OCI-LY7 (cell line): ENCODE measurements at regions not wholly inside any gene's neighbourhood (a gene's known extent, or its start where the extent isn't known, plus 50 kb on each side); places are given as distances from the start of the nearest gene placed in this dataset.

Experiments
- BruUV-seq: library from RNA; stranded (reverse); fragments of 400-500 nt; replicated peaks from 2 replicates; lab custom pipeline; 2021; lab: Mats Ljungman, UMichigan
- CTCF ChIA-PET: fragments of 300-600 bp; sonication (Branson Sonifier 250); formaldehyde crosslinking; loops from one replicate; lab custom pipeline; 2022; ENCODE audit warnings: antibody characterized with exemption; ENCODE audit not compliant: unreplicated experiment; lab: Charles Lee
- POLR2A ChIA-PET: fragments of 300-600 bp; sonication (Branson Sonifier 250); formaldehyde crosslinking; loops from one replicate; lab custom pipeline; 2022; ENCODE audit warnings: antibody characterized with exemption; lab: Charles Lee
- DNase-seq: peaks from one replicate; pipeline ENCODE4 v3.0.0-alpha.2; 2015; ENCODE audit warnings: low spot score
- H2AFZ ChIP-seq: fragments of 200-600 bp; sonication (generic), shearing (Covaris generic); 2 replicates; pipeline ENCODE4 v1.6.1; 2014; ENCODE audit warnings: mild to moderate bottlenecking, antibody characterized with exemption, low read length, moderate library complexity
- H3K27ac ChIP-seq: fragments of 200-600 bp; sonication (generic); 2 replicates; pipeline ENCODE4 v1.5.1; 2014; ENCODE audit warnings: mixed run types, low read depth, mild to moderate bottlenecking, moderate library complexity, low read length, inconsistent platforms; ENCODE audit not compliant: poor library complexity, severe bottlenecking
- H3K36me3 ChIP-seq: fragments of 200-600 bp; sonication (generic); 2 replicates; pipeline ENCODE4 v1.6.1; 2014; ENCODE audit warnings: mild to moderate bottlenecking, antibody characterized with exemption, low read length, moderate library complexity, mixed read lengths; ENCODE audit not compliant: insufficient read depth
- H3K4me1 ChIP-seq: fragments of 200-600 bp; sonication (generic); 2 replicates; pipeline ENCODE4 v1.5.1; 2014; ENCODE audit warnings: mild to moderate bottlenecking, low read length; ENCODE audit not compliant: insufficient read depth, poor library complexity, severe bottlenecking
- H3K4me2 ChIP-seq: fragments of 200-600 bp; sonication (generic); 2 replicates; pipeline ENCODE4 v1.6.1; 2014; ENCODE audit warnings: mild to moderate bottlenecking, low read length
- H3K4me3 ChIP-seq: fragments of 200-600 bp; sonication (generic); 2 replicates; pipeline ENCODE4 v1.5.1; 2014; ENCODE audit warnings: mild to moderate bottlenecking, low read depth, low read length; ENCODE audit not compliant: poor library complexity, severe bottlenecking
- H3K79me2 ChIP-seq: fragments of 200-600 bp; sonication (generic); 2 replicates; pipeline ENCODE4 v1.6.1; 2016; ENCODE audit warnings: low read depth, mild to moderate bottlenecking, low read length, moderate library complexity, mixed read lengths; ENCODE audit not compliant: insufficient read depth
- H3K9me2 ChIP-seq: fragments of 200-600 bp; sonication (generic); 2 replicates; pipeline ENCODE4 v1.6.1; 2016; ENCODE audit warnings: mild to moderate bottlenecking, low read length, mixed read lengths; ENCODE audit not compliant: insufficient read depth
- H3K9me3 ChIP-seq: fragments of 200-600 bp; sonication (generic); 2 replicates; pipeline ENCODE4 v1.6.1; 2014; ENCODE audit warnings: mild to moderate bottlenecking, mixed run types, low read length, mixed read lengths
- H4K20me1 ChIP-seq: fragments of 200-600 bp; sonication (generic); 2 replicates; pipeline ENCODE4 v1.6.1; 2014; ENCODE audit warnings: mild to moderate bottlenecking, antibody characterized with exemption, low read length, moderate library complexity, mixed read lengths; ENCODE audit not compliant: insufficient read depth
- EZH2phosphoT487 ChIP-seq: fragments of 200-600 bp; sonication (generic); IDR thresholded peaks from 2 replicates; pipeline ENCODE4 v1.6.1; 2018; ENCODE audit warnings: low read depth, borderline replicate concordance, mild to moderate bottlenecking, mixed run types, antibody characterized with exemption, low read length, moderate library complexity, mixed read lengths
- intact Hi-C: fragments of 100-400 bp; cut with micrococcal nuclease; formaldehyde crosslinking; loops from one replicate; pipeline ENCODE4 v1.10.0; 2022; ENCODE audit not compliant: unreplicated experiment
- TF ChIP-seq, protein P1 (sequence below): fragments of 200-600 bp; sonication (generic); conservative IDR thresholded peaks from 2 replicates; pipeline ENCODE4 v1.5.1; 2014; ENCODE audit warnings: mild to moderate bottlenecking, antibody characterized with exemption, low read length, moderate library complexity, mixed read lengths

DNA sequence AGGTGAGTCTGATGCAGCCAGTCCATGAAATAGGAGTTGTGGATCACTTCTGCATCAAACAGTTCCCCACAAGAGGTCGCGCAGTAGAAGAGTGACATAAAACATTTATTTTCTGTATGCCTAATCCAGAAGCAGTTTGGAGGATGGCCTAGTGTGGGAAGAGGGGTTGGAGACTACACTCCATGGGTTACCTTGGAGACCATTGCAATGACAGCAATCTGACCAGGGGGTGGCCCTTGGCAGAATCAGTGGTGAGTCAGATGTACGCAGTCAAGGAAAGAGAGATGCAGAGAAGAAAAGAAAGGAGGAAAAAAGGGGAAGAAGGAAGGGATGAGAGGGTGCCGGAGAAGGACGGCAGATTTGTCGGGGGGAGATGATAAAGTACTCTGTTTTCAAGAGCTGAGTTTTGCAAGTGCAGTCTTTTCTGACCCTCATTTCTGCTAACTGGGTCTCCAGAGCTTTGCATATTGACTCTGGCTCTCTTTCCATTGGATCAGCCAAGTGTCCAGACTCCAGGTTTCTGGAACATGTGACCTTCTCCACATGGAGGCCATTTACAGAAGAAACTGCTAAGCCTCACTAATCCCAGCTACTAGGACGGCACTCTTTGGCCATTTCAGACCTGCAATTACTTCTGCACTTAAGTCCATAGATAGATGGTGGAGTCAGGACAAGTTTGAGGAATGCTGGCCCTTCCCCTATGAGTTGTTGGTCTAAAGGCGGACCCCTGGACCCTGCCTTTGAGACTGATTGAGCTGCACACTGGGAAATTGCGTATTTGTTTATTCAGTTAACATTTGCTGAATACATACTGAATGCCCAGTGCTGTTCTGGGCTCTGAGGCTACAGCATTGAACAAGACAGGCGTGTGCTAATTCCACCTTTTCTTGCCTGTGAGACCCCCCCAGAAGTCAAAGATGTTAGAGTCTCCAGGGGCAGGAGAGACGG lies 424.2 kb downstream of the BCL11B start:
- Histone ChIP-seq H3K9me3 (no peaks in the 10 kb centered on the region), H3K4me1 (no peaks in the 10 kb centered on the region), H3K36me3 (no peaks in the 10 kb centered on the region), H3K79me2 (no peaks in the 10 kb centered on the region), H3K27ac (no peak overlapping the region), H4K20me1 (no peaks in the 10 kb centered on the region), H3K9me2 (no peaks in the 10 kb centered on the region), H2AFZ (no peak overlapping the region), H3K4me2 (no peak overlapping the region), H3K4me3 (no peak overlapping the region)
- ChIA-PET POLR2A (interaction anchor here (0.6 kb wide), 1 partner anchor 1220 kb away, joined by 3 read pairs; no protein-coding TSS in a partner anchor), CTCF (no interaction called here)
- no peak for DNase-seq
- TF ChIP-seq, protein P1, sequence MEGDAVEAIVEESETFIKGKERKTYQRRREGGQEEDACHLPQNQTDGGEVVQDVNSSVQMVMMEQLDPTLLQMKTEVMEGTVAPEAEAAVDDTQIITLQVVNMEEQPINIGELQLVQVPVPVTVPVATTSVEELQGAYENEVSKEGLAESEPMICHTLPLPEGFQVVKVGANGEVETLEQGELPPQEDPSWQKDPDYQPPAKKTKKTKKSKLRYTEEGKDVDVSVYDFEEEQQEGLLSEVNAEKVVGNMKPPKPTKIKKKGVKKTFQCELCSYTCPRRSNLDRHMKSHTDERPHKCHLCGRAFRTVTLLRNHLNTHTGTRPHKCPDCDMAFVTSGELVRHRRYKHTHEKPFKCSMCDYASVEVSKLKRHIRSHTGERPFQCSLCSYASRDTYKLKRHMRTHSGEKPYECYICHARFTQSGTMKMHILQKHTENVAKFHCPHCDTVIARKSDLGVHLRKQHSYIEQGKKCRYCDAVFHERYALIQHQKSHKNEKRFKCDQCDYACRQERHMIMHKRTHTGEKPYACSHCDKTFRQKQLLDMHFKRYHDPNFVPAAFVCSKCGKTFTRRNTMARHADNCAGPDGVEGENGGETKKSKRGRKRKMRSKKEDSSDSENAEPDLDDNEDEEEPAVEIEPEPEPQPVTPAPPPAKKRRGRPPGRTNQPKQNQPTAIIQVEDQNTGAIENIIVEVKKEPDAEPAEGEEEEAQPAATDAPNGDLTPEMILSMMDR: no peak
- TF ChIP-seq EZH2phosphoT487: no peak
- no TSS peak for BruUV-seq
- intact Hi-C loops: no loop called here

DNA sequence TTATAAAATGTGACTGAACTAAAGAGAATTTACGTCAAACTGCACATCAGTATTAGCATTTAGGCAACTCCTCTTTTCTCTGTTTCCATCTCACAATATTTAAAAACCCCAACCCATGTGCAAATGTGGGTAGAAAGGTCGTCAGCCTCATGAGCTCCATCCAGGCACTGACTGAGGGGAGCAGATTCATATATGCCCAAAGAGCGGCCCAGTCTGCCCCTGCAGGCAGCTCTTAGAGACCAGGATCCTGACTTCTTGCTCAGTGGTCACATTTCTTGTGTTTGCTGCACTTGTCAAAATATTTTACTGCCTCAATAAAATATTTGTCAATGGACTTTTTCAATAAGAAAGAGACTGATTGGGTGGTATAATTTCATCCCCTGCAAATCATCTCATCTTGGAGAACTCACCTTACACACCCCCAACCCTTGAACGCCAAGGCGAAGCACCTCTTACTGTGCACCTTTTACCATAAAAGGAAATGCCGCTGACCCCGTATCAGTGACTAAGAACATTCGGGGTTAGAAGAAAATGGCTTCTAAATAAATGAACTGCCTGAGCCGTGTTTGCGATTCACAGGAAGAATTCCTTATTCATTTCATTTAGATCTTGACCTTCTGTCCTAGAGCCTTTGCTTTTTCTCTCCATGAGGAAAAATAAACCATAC lies 418.8 kb downstream of the BCL11B start:
- no peak for DNase-seq
- no peaks in the 10 kb centered on the region for H3K79me2 ChIP-seq
- H3K9me2 ChIP-seq: no peaks in the 10 kb centered on the region
- no TSS peak for BruUV-seq
- H3K27ac ChIP-seq: no peak overlapping the region
- H4K20me1 ChIP-seq: no peaks in the 10 kb centered on the region
- no peak overlapping the region for H2AFZ ChIP-seq
- no peak overlapping the region for H3K4me2 ChIP-seq
- intact Hi-C loops: no loop called here
- H3K4me1 ChIP-seq: no peaks in the 10 kb centered on the region
- POLR2A ChIA-PET: no interaction called here
- TF ChIP-seq, protein P1: no peak
- TF ChIP-seq EZH2phosphoT487: no peak
- no peaks in the 10 kb centered on the region for H3K36me3 ChIP-seq
- no peak overlapping the region for H3K4me3 ChIP-seq
- H3K9me3 ChIP-seq: no peaks in the 10 kb centered on the region
- CTCF ChIA-PET: no interaction called here
